LNCAP (cell line): ENCODE measurements at regions not wholly inside any gene's neighbourhood (a gene's known extent, or its start where the extent isn't known, plus 50 kb on each side); places are given as distances from the start of the nearest gene placed in this dataset.

Experiments
- CTCF ChIP-seq: fragments of 450-650 bp; IDR thresholded peaks from 2 replicates; pipeline ENCODE4 v1.5.1; 2017; ENCODE audit warnings: mild to moderate bottlenecking

GRCh38 chr21:23817337-23817736 lies 1789.9 kb downstream of the MRPL39 start:
- TF ChIP-seq CTCF: no peak

- TF ChIP-seq CTCF: no peak
These were observed 1794.8 kb downstream of the MRPL39 start for GRCh38 chr21:23812485-23812884.

- TF ChIP-seq CTCF: no peak
These were observed 1795.5 kb downstream of the MRPL39 start for GRCh38 chr21:23811805-23812204.

- no peak for TF ChIP-seq CTCF
These were observed 1797.7 kb downstream of the MRPL39 start for GRCh38 chr21:23809573-23809972.

GRCh38 chr21:23804866-23805265 lies 1802.4 kb downstream of the MRPL39 start:
- no peak for TF ChIP-seq CTCF

GRCh38 chr21:23801292-23801691 lies 1806.0 kb downstream of the MRPL39 start:
- no peak for TF ChIP-seq CTCF

- no peak for TF ChIP-seq CTCF
These were observed 1807.9 kb downstream of the MRPL39 start for GRCh38 chr21:23799376-23799775.

- TF ChIP-seq CTCF: no peak
These were observed 1815.0 kb downstream of the MRPL39 start for GRCh38 chr21:23792300-23792699.
